AG04450 (cell line): ENCODE measurements at regions not wholly inside any gene's neighbourhood (a gene's known extent, or its start where the extent isn't known, plus 50 kb on each side); places are given as distances from the start of the nearest gene placed in this dataset.

Experiments
- CTCF ChIA-PET: fragments of 300-600, 350-600 bp; formaldehyde crosslinking; extraction: SDS; loops from one replicate; lab custom pipeline; 2022; ENCODE audit warnings: antibody characterized with exemption, inconsistent platforms; lab: Charles Lee
- POLR2A ChIA-PET: fragments of 350-600 bp; formaldehyde crosslinking; extraction: SDS; loops from one replicate; lab custom pipeline; 2021; ENCODE audit warnings: antibody characterized with exemption, inconsistent platforms; lab: Yijun Ruan, JAX
- DNase-seq: peaks from one replicate; pipeline ENCODE4 v3.0.0-alpha.2; 2011; ENCODE audit warnings: low read depth, low spot score
- H3K27ac ChIP-seq: one replicate; pipeline ENCODE4 v1.5.1; 2012; ENCODE audit warnings: low read depth, low read length, control low read depth
- H3K27me3 ChIP-seq: one replicate; pipeline ENCODE4 v1.6.0; 2012; ENCODE audit warnings: low read length; ENCODE audit not compliant: control insufficient read depth, insufficient read depth
- H3K4me3 ChIP-seq: 2 replicates; pipeline ENCODE4 v1.5.1; 2011; ENCODE audit warnings: mild to moderate bottlenecking, low read depth, low read length, control low read depth
- H3K9me3 ChIP-seq: 2 replicates; pipeline ENCODE4 v1.5.1; 2012; ENCODE audit warnings: low read length; ENCODE audit not compliant: control insufficient read depth, insufficient read depth
- TF ChIP-seq, protein P1 (sequence below): IDR thresholded peaks from 2 replicates; pipeline ENCODE4 v1.5.1; 2011; ENCODE audit warnings: low read depth, low read length, control low read depth, inconsistent platforms

GRCh38 chr19:28933039-28933438, 279.9 kb downstream of the UQCRFS1 start:
- DNase-seq: no peak
- peaks cover 20% of the 10 kb centered on the region for H3K9me3 ChIP-seq
- H3K27ac ChIP-seq: no peak overlapping the region
- ChIA-PET POLR2A (no interaction called here), CTCF (no interaction called here)
- no peaks in the 10 kb centered on the region for H3K27me3 ChIP-seq
- no peak overlapping the region for H3K4me3 ChIP-seq
- TF ChIP-seq, protein P1, sequence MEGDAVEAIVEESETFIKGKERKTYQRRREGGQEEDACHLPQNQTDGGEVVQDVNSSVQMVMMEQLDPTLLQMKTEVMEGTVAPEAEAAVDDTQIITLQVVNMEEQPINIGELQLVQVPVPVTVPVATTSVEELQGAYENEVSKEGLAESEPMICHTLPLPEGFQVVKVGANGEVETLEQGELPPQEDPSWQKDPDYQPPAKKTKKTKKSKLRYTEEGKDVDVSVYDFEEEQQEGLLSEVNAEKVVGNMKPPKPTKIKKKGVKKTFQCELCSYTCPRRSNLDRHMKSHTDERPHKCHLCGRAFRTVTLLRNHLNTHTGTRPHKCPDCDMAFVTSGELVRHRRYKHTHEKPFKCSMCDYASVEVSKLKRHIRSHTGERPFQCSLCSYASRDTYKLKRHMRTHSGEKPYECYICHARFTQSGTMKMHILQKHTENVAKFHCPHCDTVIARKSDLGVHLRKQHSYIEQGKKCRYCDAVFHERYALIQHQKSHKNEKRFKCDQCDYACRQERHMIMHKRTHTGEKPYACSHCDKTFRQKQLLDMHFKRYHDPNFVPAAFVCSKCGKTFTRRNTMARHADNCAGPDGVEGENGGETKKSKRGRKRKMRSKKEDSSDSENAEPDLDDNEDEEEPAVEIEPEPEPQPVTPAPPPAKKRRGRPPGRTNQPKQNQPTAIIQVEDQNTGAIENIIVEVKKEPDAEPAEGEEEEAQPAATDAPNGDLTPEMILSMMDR: no peak

GRCh38 chr19:28932446-28932845, 280.5 kb downstream of the UQCRFS1 start:
- TF ChIP-seq, protein P1: no peak
- POLR2A ChIA-PET: no interaction called here
- Histone ChIP-seq H3K27ac (no peak overlapping the region), H3K9me3 (peaks cover 23% of the 10 kb centered on the region), H3K27me3 (no peaks in the 10 kb centered on the region), H3K4me3 (no peak overlapping the region)
- no peak for DNase-seq
- CTCF ChIA-PET: no interaction called here

DNA sequence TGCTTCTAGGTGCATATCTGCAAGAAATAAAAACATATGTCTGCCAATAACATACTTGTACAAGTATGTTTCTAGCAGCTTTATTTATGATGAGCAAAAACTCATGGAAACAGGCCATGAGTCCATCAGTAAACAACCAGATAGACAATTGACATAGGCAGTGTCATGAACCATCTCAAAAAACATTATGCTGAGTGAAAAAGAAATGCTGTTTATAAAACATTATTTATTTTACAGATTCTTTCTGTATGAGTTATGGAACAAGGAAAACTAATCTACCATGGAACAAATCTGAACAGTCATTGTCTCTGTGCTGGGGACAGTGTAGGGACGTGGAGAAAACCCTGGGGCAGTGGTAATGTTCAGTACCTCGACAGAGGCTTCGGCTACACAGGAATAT, 283.9 kb downstream of the UQCRFS1 start:
- no peak for DNase-seq
- Histone ChIP-seq H3K4me3 (no peak overlapping the region), H3K9me3 (peaks cover 20% of the 10 kb centered on the region), H3K27ac (no peak overlapping the region), H3K27me3 (no peaks in the 10 kb centered on the region)
- ChIA-PET POLR2A (no interaction called here), CTCF (no interaction called here)
- TF ChIP-seq, protein P1: no peak

- H3K4me3 ChIP-seq: no peak overlapping the region
- ChIA-PET CTCF (no interaction called here), POLR2A (no interaction called here)
- DNase-seq: no peak
- H3K27me3 ChIP-seq: no peaks in the 10 kb centered on the region
- TF ChIP-seq, protein P1: no peak
- peaks cover 13% of the 10 kb centered on the region for H3K9me3 ChIP-seq
- no peak overlapping the region for H3K27ac ChIP-seq
These were observed 285.5 kb downstream of the UQCRFS1 start for GRCh38 chr19:28927456-28927855.

DNA sequence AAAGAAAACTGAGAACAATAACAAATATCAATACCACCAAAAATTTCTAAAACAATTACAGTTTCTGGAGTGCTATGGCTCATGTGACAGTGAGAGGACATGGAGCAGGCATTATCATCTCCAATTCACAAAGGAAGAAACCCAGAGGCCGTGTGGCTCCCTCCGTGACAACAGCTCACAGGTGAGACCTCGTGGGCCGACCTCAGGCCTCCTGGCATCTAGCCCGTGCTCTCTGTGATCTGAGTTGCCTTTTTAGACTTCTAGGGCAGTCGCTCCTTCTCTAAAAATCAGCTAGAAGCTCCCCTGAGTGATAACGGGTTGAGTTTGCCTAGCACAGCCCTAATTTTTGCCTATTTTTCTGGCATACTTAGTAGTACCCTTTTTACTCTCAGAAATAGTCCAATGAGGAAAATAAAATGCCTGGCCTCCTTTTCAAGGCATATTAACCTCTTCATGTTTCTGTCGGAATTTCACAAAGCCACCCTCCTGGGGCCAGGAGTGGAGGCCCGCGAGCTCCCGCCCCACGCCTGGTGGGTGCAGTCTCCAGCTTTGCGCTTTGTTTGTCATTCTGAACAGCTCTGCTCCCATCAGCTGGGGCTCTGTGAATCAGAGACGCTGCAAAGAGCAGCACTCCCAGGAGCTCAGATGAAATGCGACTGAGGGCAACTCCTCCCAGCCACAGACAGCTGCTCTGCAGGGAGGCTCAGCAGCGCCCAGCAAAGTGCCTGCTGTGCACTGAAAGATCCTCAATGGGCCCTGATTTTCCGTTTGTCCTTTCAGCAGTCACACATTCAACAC, 292.5 kb downstream of the UQCRFS1 start:
- Histone ChIP-seq H3K9me3 (peaks cover 55% of the 10 kb centered on the region), H3K4me3 (no peak overlapping the region), H3K27me3 (no peaks in the 10 kb centered on the region), H3K27ac (no peak overlapping the region)
- POLR2A ChIA-PET: no interaction called here
- no peak for DNase-seq
- CTCF ChIA-PET: no interaction called here
- TF ChIP-seq, protein P1: no peak
